SK-N-SH treated with all-trans-retinoic acid at 6 μM for 48 hours (cell line): ENCODE measurements at regions not wholly inside any gene's neighbourhood (a gene's known extent, or its start where the extent isn't known, plus 50 kb on each side); places are given as distances from the start of the nearest gene placed in this dataset.

Source experiments
- ARNTL ChIP-seq: fragments of 450-650 bp; formaldehyde crosslinking; IDR thresholded peaks from 2 replicates; pipeline ENCODE4 v1.5.0; 2020; ENCODE audit warnings: low read depth, mild to moderate bottlenecking, moderate library complexity, borderline replicate concordance
- BACH2 ChIP-seq: fragments of 250-450 bp; sonication (Bioruptor Pico); IDR thresholded peaks from 2 replicates; pipeline ENCODE4 v1.9.0; 2021; ENCODE audit warnings: mild to moderate bottlenecking, borderline replicate concordance
- ESRRG ChIP-seq: fragments of 250-450 bp; sonication (Bioruptor Pico); IDR thresholded peaks from 2 replicates; pipeline ENCODE4 v1.6.1; 2021; ENCODE audit warnings: mild to moderate bottlenecking
- GLIS3 ChIP-seq: fragments of 250-450 bp; sonication (Bioruptor Pico); IDR thresholded peaks from 2 replicates; pipeline ENCODE4 v1.5.0; 2020; ENCODE audit warnings: mild to moderate bottlenecking, moderate library complexity
- ISL1 ChIP-seq: fragments of 250-450 bp; sonication (Bioruptor Pico); IDR thresholded peaks from 2 replicates; pipeline ENCODE4 v2.1.2; 2022; ENCODE audit warnings: mild to moderate bottlenecking, moderate library complexity
- RARB ChIP-seq: fragments of 250-450 bp; sonication (Bioruptor Pico); IDR thresholded peaks from 2 replicates; pipeline ENCODE4 v1.8.0; 2021; ENCODE audit warnings: mild to moderate bottlenecking, moderate library complexity
- ZFP30 ChIP-seq: fragments of 450-650 bp; formaldehyde crosslinking; IDR thresholded peaks from 2 replicates; pipeline ENCODE4 v1.5.0; 2022; ENCODE audit warnings: mild to moderate bottlenecking, moderate library complexity
- ZNF8 ChIP-seq: fragments of 450-650 bp; formaldehyde crosslinking; IDR thresholded peaks from 2 replicates; pipeline ENCODE4 v1.5.0; 2020; ENCODE audit warnings: mild to moderate bottlenecking, moderate library complexity
- TF ChIP-seq, protein P1 (sequence below): fragments of 250-450 bp; sonication (Bioruptor Pico); IDR thresholded peaks from 2 replicates; pipeline ENCODE4 v1.8.0; 2020; ENCODE audit warnings: mild to moderate bottlenecking, moderate library complexity, borderline replicate concordance
- TF ChIP-seq, protein P2 (sequence below): fragments of 250-450 bp; sonication (Bioruptor Pico); IDR thresholded peaks from 2 replicates; pipeline ENCODE4 v1.5.0; 2020; ENCODE audit warnings: mild to moderate bottlenecking, moderate library complexity
- TF ChIP-seq, protein P3 (sequence below): fragments of 250-450 bp; sonication (Bioruptor Pico); IDR thresholded peaks from 2 replicates; pipeline ENCODE4 v1.5.1; 2020; ENCODE audit warnings: low read depth, mild to moderate bottlenecking, moderate library complexity
- TF ChIP-seq, protein P4 (sequence below): fragments of 250-450 bp; sonication (Bioruptor Pico); IDR thresholded peaks from 2 replicates; pipeline ENCODE4 v1.8.0; 2021; ENCODE audit warnings: low read depth, mild to moderate bottlenecking, moderate library complexity, borderline replicate concordance

DNA sequence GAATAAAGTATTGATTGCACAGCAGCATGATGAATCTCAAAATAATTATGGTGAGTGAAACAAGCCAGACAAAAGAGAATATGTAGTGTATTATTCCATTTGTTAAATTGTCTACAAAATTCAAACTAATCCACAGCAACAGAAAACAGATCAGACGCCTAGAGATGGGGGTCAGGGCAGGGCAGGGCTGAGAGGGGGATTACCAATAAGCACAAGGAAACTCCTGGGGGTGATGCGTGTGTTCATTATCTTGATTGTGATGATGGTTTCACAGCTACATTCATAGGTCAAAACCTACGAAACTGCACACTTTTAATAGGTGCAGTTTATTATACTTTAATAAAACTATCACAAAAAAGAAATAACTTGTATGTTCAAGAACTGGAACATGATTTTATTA, 132.7 kb upstream of the CDK6 start:
- TF ChIP-seq, protein P1, sequence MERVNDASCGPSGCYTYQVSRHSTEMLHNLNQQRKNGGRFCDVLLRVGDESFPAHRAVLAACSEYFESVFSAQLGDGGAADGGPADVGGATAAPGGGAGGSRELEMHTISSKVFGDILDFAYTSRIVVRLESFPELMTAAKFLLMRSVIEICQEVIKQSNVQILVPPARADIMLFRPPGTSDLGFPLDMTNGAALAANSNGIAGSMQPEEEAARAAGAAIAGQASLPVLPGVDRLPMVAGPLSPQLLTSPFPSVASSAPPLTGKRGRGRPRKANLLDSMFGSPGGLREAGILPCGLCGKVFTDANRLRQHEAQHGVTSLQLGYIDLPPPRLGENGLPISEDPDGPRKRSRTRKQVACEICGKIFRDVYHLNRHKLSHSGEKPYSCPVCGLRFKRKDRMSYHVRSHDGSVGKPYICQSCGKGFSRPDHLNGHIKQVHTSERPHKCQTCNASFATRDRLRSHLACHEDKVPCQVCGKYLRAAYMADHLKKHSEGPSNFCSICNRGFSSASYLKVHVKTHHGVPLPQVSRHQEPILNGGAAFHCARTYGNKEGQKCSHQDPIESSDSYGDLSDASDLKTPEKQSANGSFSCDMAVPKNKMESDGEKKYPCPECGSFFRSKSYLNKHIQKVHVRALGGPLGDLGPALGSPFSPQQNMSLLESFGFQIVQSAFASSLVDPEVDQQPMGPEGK (CRISPR knock-in tag), result no peak
- TF ChIP-seq RARB (CRISPR knock-in tag) (no peak), ZFP30 (CRISPR knock-in tag) (no peak), ARNTL (no peak), ESRRG (no peak), BACH2 (CRISPR knock-in tag) (no peak), GLIS3 (CRISPR knock-in tag) (no peak), ZNF8 (CRISPR knock-in tag) (no peak), ISL1 (no peak)
- TF ChIP-seq, protein P2, sequence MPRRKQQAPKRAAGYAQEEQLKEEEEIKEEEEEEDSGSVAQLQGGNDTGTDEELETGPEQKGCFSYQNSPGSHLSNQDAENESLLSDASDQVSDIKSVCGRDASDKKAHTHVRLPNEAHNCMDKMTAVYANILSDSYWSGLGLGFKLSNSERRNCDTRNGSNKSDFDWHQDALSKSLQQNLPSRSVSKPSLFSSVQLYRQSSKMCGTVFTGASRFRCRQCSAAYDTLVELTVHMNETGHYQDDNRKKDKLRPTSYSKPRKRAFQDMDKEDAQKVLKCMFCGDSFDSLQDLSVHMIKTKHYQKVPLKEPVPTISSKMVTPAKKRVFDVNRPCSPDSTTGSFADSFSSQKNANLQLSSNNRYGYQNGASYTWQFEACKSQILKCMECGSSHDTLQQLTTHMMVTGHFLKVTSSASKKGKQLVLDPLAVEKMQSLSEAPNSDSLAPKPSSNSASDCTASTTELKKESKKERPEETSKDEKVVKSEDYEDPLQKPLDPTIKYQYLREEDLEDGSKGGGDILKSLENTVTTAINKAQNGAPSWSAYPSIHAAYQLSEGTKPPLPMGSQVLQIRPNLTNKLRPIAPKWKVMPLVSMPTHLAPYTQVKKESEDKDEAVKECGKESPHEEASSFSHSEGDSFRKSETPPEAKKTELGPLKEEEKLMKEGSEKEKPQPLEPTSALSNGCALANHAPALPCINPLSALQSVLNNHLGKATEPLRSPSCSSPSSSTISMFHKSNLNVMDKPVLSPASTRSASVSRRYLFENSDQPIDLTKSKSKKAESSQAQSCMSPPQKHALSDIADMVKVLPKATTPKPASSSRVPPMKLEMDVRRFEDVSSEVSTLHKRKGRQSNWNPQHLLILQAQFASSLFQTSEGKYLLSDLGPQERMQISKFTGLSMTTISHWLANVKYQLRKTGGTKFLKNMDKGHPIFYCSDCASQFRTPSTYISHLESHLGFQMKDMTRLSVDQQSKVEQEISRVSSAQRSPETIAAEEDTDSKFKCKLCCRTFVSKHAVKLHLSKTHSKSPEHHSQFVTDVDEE (CRISPR knock-in tag), result no peak
- TF ChIP-seq, protein P3, sequence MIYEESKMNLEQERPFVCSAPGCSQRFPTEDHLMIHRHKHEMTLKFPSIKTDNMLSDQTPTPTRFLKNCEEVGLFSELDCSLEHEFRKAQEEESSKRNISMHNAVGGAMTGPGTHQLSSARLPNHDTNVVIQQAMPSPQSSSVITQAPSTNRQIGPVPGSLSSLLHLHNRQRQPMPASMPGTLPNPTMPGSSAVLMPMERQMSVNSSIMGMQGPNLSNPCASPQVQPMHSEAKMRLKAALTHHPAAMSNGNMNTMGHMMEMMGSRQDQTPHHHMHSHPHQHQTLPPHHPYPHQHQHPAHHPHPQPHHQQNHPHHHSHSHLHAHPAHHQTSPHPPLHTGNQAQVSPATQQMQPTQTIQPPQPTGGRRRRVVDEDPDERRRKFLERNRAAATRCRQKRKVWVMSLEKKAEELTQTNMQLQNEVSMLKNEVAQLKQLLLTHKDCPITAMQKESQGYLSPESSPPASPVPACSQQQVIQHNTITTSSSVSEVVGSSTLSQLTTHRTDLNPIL (CRISPR knock-in tag), result no peak
- TF ChIP-seq, protein P4, sequence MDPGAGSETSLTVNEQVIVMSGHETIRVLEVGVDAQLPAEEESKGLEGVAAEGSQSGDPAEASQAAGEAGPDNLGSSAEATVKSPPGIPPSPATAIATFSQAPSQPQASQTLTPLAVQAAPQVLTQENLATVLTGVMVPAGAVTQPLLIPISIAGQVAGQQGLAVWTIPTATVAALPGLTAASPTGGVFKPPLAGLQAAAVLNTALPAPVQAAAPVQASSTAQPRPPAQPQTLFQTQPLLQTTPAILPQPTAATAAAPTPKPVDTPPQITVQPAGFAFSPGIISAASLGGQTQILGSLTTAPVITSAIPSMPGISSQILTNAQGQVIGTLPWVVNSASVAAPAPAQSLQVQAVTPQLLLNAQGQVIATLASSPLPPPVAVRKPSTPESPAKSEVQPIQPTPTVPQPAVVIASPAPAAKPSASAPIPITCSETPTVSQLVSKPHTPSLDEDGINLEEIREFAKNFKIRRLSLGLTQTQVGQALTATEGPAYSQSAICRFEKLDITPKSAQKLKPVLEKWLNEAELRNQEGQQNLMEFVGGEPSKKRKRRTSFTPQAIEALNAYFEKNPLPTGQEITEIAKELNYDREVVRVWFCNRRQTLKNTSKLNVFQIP (CRISPR knock-in tag), result no peak
